ENCODE measurements at regions not wholly inside any gene's neighbourhood (a gene's known extent, or its start where the extent isn't known, plus 50 kb on each side); places are given as distances from the start of the nearest gene placed in this dataset.
"Not testable (repeated sequence)": the region's sequence is repeated elsewhere in the genome, so short reads cannot be mapped to it uniquely, and the experiment has no call there.

GRCh38 chr11:39569789-39570188 lies 1889.7 kb downstream of the LRRC4C start:
- no peak for DNase-seq (ENCODE audit: extremely low read depth in 1 of 11, low read depth in 9 of 11, low spot score in 4 of 11)

- DNase-seq (ENCODE audit: extremely low read depth in 1 of 11, low read depth in 9 of 11, low spot score in 4 of 11): peak in 1 of 11 donors; percentile 2
These were observed 1917.0 kb downstream of the LRRC4C start for GRCh38 chr11:39542460-39542859.

- DNase-seq (ENCODE audit: extremely low read depth in 1 of 11, low read depth in 9 of 11, low spot score in 4 of 11): no peak
These were observed 1917.5 kb downstream of the LRRC4C start for GRCh38 chr11:39541945-39542351.

- DNase-seq (ENCODE audit: extremely low read depth in 1 of 11, low read depth in 9 of 11, low spot score in 4 of 11): not testable (repeated sequence)
These were observed 1923.1 kb downstream of the LRRC4C start for GRCh38 chr11:39536323-39536722.
